ENCODE measurements at regions not wholly inside any gene's neighbourhood (a gene's known extent, or its start where the extent isn't known, plus 50 kb on each side); places are given as distances from the start of the nearest gene placed in this dataset.

GRCh38 chr1:227449051-227449450 is 114.3 kb upstream of the ZNF678 start:
- DNase-seq (ENCODE audit: low read depth), result peak; percentile 64
- TF ChIP-seq POLR2A (IDR thresholded peaks at IDR 0.05; ENCODE audit: extremely low read depth, insufficient read length), result no peak
- peak; percentile 45 for TF ChIP-seq CTCF (IDR thresholded peaks at IDR 0.05; ENCODE audit: low read depth, low read length)
- no peak overlapping the region for H3K4me3 ChIP-seq (ENCODE audit: low read depth, low read length)

GRCh38 chr1:227447531-227447990 is 115.8 kb upstream of the ZNF678 start:
- DNase-seq (ENCODE audit: low read depth), result no peak
- TF ChIP-seq MYC (IDR thresholded peaks at IDR 0.05; ENCODE audit: low read depth, low read length) (no peak), MAX (IDR thresholded peaks at IDR 0.05; ENCODE audit: low read depth, low read length) (no peak), POLR2A (IDR thresholded peaks at IDR 0.05; ENCODE audit: extremely low read depth, insufficient read length) (no peak), CTCF (IDR thresholded peaks at IDR 0.05; ENCODE audit: low read depth, low read length) (no peak)
- no peak overlapping the region for H3K4me3 ChIP-seq (ENCODE audit: low read depth, low read length)

DNA sequence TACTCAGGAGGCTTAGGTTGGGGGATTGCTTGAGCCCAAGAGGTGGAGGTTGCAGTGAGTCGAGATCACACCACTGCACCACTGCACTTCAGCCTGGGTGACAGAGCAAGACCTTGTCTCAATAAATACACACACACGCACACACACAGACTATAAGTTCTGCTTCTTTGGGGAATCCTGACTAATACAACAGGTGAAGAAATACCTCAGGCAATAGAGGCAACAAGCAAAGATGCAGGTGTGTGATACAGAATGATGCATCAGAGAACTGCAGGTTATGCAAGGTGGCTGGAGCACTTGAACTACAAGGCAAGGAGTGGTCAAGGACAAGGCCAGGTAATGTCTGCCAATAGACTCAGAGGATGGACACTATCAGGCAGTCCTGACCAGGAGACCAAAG is 117.6 kb upstream of the ZNF678 start:
- DNase-seq (ENCODE audit: low read depth), result no peak
- no peak overlapping the region for H3K4me3 ChIP-seq (ENCODE audit: low read depth, low read length)
- TF ChIP-seq POLR2A (IDR thresholded peaks at IDR 0.05; ENCODE audit: extremely low read depth, insufficient read length) (no peak), MAX (IDR thresholded peaks at IDR 0.05; ENCODE audit: low read depth, low read length) (no peak), CTCF (IDR thresholded peaks at IDR 0.05; ENCODE audit: low read depth, low read length) (no peak), MYC (IDR thresholded peaks at IDR 0.05; ENCODE audit: low read depth, low read length) (no peak)

DNA sequence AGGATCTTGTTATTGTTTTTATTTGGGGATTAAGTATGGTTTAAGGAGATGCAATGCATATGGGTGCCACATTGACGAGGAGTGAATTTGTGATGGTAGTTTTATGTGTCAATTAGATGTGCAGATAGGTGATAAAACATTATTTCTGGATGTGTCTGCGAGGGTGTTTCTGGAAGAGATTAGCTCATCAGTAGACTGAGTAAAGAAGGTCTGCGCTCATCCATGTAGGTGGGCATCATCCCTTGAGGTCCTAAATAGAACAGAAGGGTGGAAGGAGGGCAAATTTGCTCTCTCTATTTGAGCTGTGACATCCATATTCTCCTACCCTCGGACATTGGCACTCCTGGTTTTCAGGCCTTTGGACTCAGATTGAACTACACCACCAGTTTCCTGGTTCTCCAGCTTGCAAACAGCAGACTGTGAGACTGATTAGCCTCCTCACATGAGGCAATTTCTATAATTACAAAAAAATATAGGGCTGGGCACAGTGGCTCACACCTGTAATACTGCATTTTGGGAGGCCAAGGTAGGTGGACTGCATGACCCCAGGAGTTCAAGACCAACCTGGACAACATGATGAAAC is 118.2 kb upstream of the ZNF678 start:
- no peak overlapping the region for H3K4me3 ChIP-seq (ENCODE audit: low read depth, low read length)
- no peak for DNase-seq (ENCODE audit: low read depth)
- TF ChIP-seq CTCF (IDR thresholded peaks at IDR 0.05; ENCODE audit: low read depth, low read length), result no peak
- TF ChIP-seq MYC (IDR thresholded peaks at IDR 0.05; ENCODE audit: low read depth, low read length), result no peak
- no peak for TF ChIP-seq POLR2A (IDR thresholded peaks at IDR 0.05; ENCODE audit: extremely low read depth, insufficient read length)
- TF ChIP-seq MAX (IDR thresholded peaks at IDR 0.05; ENCODE audit: low read depth, low read length), result no peak

- TF ChIP-seq MYC (IDR thresholded peaks at IDR 0.05; ENCODE audit: low read depth, low read length) (no peak), CTCF (IDR thresholded peaks at IDR 0.05; ENCODE audit: low read depth, low read length) (no peak), POLR2A (IDR thresholded peaks at IDR 0.05; ENCODE audit: extremely low read depth, insufficient read length) (no peak), MAX (IDR thresholded peaks at IDR 0.05; ENCODE audit: low read depth, low read length) (no peak)
- H3K4me3 ChIP-seq (ENCODE audit: low read depth, low read length), result no peak overlapping the region
- no peak for DNase-seq (ENCODE audit: low read depth)
Measured at GRCh38 chr1:227440182-227440581, 121.9 kb upstream of the CDC42BPA start.

Measured in NB4 (cell line).